ENCODE measurements at regions not wholly inside any gene's neighbourhood (a gene's known extent, or its start where the extent isn't known, plus 50 kb on each side); places are given as distances from the start of the nearest gene placed in this dataset.

DNA sequence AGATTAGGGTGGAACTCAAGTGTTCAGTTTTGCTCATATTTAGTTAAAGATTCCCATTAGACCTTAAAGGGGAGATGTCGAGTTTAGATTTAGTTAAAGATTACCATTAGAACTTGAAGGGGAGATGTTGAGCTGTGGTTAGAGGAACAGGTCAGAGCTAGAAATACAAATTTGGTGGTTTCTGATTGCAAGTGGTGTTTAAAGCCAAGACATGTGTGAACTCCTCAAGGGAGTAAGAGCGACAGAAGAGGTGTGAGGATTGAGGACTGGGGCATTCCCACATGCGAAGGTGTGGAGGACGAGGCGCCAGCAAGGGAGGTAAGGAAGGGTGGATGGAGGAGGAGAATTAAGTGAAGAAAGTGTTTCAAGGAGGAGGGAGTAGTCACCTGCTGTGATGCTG, 168.6 kb downstream of the IER5 start:
- no peaks in the 10 kb centered on the region for H3K4me1 ChIP-seq (ENCODE audit: insufficient read depth, low read length, poor library complexity, severe bottlenecking)
- no peaks in the 10 kb centered on the region for H3K79me2 ChIP-seq (ENCODE audit: insufficient read depth, low read length)
- H3K9me3 ChIP-seq (ENCODE audit: insufficient read depth, low read depth, low read length): no peaks in the 10 kb centered on the region
- H3K4me3 ChIP-seq (ENCODE audit: low read length, poor library complexity, severe bottlenecking): no peak overlapping the region
- no peaks in the 10 kb centered on the region for H3K9me2 ChIP-seq (replicated peaks; ENCODE audit: low read depth, low read length)
- H3K4me2 ChIP-seq (ENCODE audit: low read depth, low read length, poor library complexity, severe bottlenecking): no peak overlapping the region
- H4K20me1 ChIP-seq (ENCODE audit: insufficient read depth, low read length, poor library complexity, severe bottlenecking): no peaks in the 10 kb centered on the region
- no peak overlapping the region for H2AFZ ChIP-seq (ENCODE audit: low read length)
- no peaks in the 10 kb centered on the region for H3F3A ChIP-seq (ENCODE audit: low read depth)
- no peak overlapping the region for H3K9ac ChIP-seq (ENCODE audit: low read depth, low read length, poor library complexity, severe bottlenecking)
- no peaks in the 10 kb centered on the region for H3K36me3 ChIP-seq (ENCODE audit: insufficient read depth, low read length)
- no peaks in the 10 kb centered on the region for H3K27me3 ChIP-seq (ENCODE audit: insufficient read depth, low read length, poor library complexity, severe bottlenecking)
- no peak for TF ChIP-seq EZH2phosphoT487 (IDR thresholded peaks at IDR 0.05; ENCODE audit: borderline replicate concordance)
- TF ChIP-seq, protein P1, sequence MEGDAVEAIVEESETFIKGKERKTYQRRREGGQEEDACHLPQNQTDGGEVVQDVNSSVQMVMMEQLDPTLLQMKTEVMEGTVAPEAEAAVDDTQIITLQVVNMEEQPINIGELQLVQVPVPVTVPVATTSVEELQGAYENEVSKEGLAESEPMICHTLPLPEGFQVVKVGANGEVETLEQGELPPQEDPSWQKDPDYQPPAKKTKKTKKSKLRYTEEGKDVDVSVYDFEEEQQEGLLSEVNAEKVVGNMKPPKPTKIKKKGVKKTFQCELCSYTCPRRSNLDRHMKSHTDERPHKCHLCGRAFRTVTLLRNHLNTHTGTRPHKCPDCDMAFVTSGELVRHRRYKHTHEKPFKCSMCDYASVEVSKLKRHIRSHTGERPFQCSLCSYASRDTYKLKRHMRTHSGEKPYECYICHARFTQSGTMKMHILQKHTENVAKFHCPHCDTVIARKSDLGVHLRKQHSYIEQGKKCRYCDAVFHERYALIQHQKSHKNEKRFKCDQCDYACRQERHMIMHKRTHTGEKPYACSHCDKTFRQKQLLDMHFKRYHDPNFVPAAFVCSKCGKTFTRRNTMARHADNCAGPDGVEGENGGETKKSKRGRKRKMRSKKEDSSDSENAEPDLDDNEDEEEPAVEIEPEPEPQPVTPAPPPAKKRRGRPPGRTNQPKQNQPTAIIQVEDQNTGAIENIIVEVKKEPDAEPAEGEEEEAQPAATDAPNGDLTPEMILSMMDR (conservative IDR thresholded peaks at IDR 0.05; ENCODE audit: low read length): no peak

DNA sequence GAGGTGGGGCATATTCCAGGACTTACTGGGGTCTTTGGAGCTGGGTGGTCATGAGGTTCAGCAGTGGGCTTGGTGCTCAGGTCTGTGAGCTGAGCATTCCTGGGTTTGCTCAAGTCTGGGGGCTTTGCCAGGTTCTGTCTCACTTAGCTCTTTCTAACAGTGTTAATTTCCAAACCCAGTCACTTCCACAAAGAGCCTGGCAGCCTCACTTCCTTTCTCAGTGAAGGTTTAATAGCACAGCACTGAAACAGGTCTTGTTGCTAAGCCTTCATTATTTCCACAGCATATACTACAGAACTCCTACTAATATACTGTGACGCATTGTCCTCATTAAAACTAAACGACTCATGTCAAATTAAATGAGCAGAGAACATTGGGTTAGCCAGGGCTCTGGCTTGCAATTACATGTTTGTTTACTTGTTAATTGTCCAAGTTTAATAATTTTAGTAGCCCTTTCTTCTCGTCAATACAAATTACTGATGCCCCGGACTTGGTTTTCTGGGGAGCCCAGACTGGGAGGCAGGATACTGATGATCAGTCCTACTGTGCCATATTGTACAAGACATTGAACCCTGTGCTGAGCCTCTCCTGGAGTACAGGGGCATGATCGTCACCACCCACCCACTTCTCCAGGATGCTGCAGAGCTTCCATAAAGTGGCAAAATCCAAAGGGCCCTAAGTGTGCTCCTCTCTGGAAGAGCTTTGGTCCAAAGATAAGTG, 170.7 kb downstream of the IER5 start:
- Histone ChIP-seq H3K36me3 (ENCODE audit: insufficient read depth, low read length) (no peaks in the 10 kb centered on the region), H3K9me2 (replicated peaks; ENCODE audit: low read depth, low read length) (no peaks in the 10 kb centered on the region), H3K4me2 (ENCODE audit: low read depth, low read length, poor library complexity, severe bottlenecking) (no peak overlapping the region), H3K4me1 (ENCODE audit: insufficient read depth, low read length, poor library complexity, severe bottlenecking) (no peaks in the 10 kb centered on the region), H2AFZ (ENCODE audit: low read length) (no peak overlapping the region), H4K20me1 (ENCODE audit: insufficient read depth, low read length, poor library complexity, severe bottlenecking) (no peaks in the 10 kb centered on the region), H3K9me3 (ENCODE audit: insufficient read depth, low read depth, low read length) (no peaks in the 10 kb centered on the region), H3K79me2 (ENCODE audit: insufficient read depth, low read length) (no peaks in the 10 kb centered on the region), H3K4me3 (ENCODE audit: low read length, poor library complexity, severe bottlenecking) (no peak overlapping the region), H3F3A (ENCODE audit: low read depth) (no peaks in the 10 kb centered on the region), H3K27me3 (ENCODE audit: insufficient read depth, low read length, poor library complexity, severe bottlenecking) (no peaks in the 10 kb centered on the region), H3K9ac (ENCODE audit: low read depth, low read length, poor library complexity, severe bottlenecking) (no peak overlapping the region)
- TF ChIP-seq, protein P1 (conservative IDR thresholded peaks at IDR 0.05; ENCODE audit: low read length): no peak
- no peak for TF ChIP-seq EZH2phosphoT487 (IDR thresholded peaks at IDR 0.05; ENCODE audit: borderline replicate concordance)

DNA sequence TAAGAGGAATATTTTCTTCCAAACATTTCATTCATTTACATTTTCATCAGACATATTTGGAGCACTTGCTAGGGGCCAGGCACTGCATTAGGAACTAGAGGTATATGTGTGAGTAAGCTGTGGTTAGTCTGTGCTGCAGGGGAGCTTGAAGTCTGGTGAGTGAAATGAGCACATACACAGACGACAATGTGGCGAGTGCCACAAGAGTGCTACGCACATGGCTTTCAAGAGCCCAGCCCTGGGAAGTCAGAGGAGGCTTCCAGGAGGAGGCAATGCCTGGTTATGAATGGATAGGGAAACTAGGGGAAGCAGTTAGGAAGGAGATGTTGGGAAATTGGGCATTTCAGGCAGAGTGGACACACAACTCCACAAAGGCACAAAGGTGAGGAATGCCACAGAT, 171.8 kb downstream of the IER5 start:
- H4K20me1 ChIP-seq (ENCODE audit: insufficient read depth, low read length, poor library complexity, severe bottlenecking): no peaks in the 10 kb centered on the region
- H2AFZ ChIP-seq (ENCODE audit: low read length): no peak overlapping the region
- TF ChIP-seq, protein P1 (conservative IDR thresholded peaks at IDR 0.05; ENCODE audit: low read length): no peak
- no peak for TF ChIP-seq EZH2phosphoT487 (IDR thresholded peaks at IDR 0.05; ENCODE audit: borderline replicate concordance)
- H3K9me2 ChIP-seq (replicated peaks; ENCODE audit: low read depth, low read length): no peaks in the 10 kb centered on the region
- H3K9ac ChIP-seq (ENCODE audit: low read depth, low read length, poor library complexity, severe bottlenecking): no peak overlapping the region
- H3K4me2 ChIP-seq (ENCODE audit: low read depth, low read length, poor library complexity, severe bottlenecking): no peak overlapping the region
- H3K27me3 ChIP-seq (ENCODE audit: insufficient read depth, low read length, poor library complexity, severe bottlenecking): no peaks in the 10 kb centered on the region
- H3K79me2 ChIP-seq (ENCODE audit: insufficient read depth, low read length): no peaks in the 10 kb centered on the region
- no peaks in the 10 kb centered on the region for H3K9me3 ChIP-seq (ENCODE audit: insufficient read depth, low read depth, low read length)
- H3F3A ChIP-seq (ENCODE audit: low read depth): no peaks in the 10 kb centered on the region
- H3K36me3 ChIP-seq (ENCODE audit: insufficient read depth, low read length): no peaks in the 10 kb centered on the region
- no peak overlapping the region for H3K4me3 ChIP-seq (ENCODE audit: low read length, poor library complexity, severe bottlenecking)
- H3K4me1 ChIP-seq (ENCODE audit: insufficient read depth, low read length, poor library complexity, severe bottlenecking): no peaks in the 10 kb centered on the region

All from Loucy (cell line).